Coronary artery (tissue), 2 donors: ENCODE measurements at regions not wholly inside any gene's neighbourhood (a gene's known extent, or its start where the extent isn't known, plus 50 kb on each side); places are given as distances from the start of the nearest gene placed in this dataset.
"Not testable (repeated sequence)": the region's sequence is repeated elsewhere in the genome, so short reads cannot be mapped to it uniquely, and the experiment has no call there.

Source experiments
- DNase-seq: peaks from one replicate; pipeline ENCODE4 v3.0.0-alpha.2; 2017; ENCODE audit warnings: low spot score
- H3K27ac ChIP-seq, 2 donors: fragments of 200-600 bp; sonication (generic); one replicate each; pipeline ENCODE4 v1.5.1; 2016 to 2019
- H3K4me3 ChIP-seq: fragments of 200-600 bp; sonication (generic); 2 replicates; pipeline ENCODE4 v1.5.1; 2016; ENCODE audit warnings: mild to moderate bottlenecking, moderate library complexity

DNA sequence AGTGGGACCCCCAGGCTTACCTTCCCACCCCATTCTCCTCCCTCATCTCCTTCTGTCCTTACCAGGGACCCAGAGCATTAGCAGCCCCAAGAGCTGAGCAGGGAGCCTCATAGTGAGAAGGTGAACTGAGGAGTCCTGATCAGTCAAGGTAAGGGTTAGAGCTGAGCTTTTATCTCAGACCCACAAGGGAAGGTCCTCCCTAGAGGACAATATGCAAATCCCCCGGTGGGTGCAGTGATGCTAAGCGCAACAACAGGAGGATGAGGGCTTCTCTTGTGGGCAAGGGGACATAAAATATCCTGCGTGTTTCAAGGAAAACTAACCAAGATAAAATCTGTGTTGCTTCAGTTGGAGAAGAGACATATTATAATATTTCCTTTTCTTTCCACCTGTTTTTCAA, 505.2 kb downstream of the RPIA start:
- DNase-seq = not testable (repeated sequence)

DNA sequence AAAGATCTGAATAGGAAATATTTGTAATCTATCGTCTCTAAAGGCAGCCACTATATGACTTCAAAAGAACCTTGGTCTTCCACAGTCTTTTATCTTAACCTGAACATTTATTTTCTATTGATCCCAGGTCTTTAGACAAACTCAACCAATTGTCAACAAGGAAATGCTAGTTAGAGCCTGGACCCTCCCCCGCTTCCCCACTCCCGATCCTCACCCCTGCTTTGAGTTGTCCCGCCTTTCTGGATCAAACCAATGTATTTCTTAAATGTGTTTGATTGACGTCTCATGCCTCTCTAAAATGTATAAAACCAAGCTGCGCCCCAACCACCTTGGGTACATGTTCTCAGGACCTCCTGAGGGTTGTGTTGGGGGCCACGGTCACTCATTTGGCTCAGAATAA, 506.6 kb downstream of the RPIA start:
- not testable (repeated sequence) for DNase-seq, H3K4me3 ChIP-seq, H3K27ac ChIP-seq

More for the DNA sequence above, 505.2 kb downstream of the RPIA start:
- H3K27ac ChIP-seq, H3K4me3 ChIP-seq: not testable (repeated sequence)

DNA sequence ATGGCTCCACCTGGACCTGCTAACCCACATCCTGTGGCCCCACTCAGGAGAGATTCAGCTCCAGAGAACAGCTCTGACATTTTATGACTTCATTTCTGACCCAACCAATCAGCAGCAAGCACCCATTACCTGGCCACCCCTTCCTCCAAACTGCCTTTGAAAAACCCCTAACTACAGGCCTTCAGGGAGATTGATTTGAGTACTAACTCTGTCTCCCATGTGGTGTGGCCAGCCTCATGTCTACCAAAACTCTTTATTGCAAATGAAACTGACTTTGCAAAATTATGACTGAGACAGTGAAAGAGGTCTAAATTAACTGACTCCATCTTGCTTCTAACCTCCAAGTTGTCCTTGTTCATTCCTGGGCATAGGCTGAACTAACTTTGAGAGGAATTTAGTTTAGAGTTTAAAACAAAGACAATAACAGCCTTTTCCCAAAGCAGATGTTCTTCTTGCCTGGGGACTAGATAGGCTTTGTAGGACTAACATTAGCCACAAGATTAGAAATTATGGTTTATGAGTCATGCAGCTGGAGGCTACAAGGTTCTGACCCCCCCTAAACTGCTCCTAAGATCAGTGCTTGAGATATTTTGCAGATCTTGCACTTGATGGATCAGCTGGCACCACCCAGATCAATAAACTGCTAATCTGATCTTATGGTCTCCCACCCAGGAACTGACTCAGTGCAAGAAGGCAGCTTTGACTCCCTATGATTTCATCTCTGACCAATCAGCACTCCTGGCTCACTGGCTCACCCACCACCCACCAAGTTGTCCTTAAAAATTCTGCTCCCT, 508.2 kb downstream of the RPIA start:
- not testable (repeated sequence) for H3K27ac ChIP-seq, H3K4me3 ChIP-seq, DNase-seq

DNA sequence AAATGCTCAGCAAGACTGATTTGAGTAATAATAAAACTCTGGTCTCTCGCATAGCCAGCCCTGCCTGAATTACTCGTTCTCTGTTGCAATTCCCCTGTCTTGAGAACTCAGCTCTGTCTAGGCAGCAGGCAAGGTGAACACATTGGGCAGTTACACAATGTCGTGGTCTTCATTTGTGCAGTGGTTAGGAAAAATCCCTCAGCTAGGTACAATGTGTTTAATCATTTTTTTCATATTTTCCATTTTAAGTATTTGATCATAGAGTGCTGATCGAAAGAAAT, 508.7 kb downstream of the RPIA start:
- H3K4me3 ChIP-seq, H3K27ac ChIP-seq, DNase-seq: not testable (repeated sequence)

DNA sequence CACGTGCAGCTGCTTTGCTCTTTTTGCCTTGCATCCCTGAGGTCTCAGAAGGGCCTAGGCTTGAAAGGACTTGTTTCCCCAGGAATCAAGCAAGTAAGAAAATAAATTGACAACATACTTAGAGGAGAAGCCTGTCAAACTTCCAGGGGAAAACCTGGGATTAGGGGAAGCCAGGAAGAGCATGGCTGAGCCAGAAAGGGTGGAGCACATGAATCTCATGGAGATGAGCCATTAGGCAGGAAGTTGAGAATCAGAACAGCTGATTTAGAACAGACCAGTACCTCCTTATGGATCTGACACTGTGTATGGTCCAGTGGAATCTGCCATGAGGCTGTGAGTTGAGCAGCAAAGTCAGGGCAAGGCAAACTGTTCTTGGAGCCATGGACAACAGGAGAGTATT, 511.0 kb downstream of the RPIA start:
- not testable (repeated sequence) for DNase-seq, H3K4me3 ChIP-seq, H3K27ac ChIP-seq

DNA sequence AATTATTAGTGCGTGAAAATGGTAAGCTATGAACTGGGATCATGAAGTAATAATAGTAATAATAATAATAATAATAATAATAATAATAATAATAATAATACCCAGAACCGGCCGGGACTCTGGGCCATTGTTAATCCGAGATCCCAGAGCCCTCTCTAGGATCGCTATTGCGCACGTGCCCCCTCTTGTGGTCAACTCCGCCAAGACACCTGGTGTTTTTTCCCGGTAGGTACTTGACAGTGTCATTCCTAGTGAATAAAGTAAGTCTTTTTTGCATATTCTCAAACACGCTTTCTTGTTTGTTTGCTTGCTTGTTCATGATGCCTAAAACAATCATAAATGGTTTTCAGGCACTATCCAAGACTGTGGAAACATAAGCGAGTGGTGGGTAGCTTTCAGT, 513.7 kb downstream of the RPIA start:
- DNase-seq = not testable (repeated sequence)

DNA sequence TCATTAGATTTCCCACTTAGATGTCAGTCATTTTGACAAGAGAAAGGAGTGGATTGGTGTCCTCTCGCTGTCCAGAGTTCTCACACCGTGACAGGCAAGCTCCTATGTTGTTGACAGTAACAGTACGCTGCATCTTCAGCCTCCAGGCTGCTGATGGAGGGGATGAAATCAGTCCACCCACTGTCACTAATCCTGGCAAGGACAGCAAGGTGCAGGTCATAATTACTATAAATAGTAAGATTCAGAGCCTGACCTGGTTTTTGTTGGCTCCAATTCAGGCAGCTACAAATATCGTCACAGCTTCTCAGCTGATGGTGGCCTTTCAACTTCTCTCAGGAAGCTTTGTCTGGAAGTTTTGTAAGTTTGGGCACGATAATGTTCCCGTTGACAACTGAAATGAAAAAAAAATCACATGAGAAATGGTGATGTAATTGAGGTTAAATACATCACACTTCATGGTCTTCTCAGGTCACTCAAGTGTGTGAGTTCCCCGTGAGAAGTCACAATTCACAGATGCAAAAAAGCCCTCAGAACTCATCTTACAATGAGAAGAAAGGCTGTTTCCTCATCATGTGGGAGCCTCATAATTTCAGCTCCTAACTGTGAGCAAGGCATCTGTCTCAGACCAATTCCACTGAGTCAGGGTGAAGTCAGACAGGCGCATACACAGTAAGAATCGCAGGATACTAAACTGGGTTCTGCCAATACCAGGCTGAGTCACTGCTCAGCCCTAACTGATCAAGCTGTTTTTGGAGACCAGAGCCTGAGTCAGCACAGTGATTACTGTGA, 516.9 kb downstream of the RPIA start:
- H3K4me3 ChIP-seq, DNase-seq: not testable (repeated sequence)
- peak overlapping the region; percentile 14 to 28 for H3K27ac ChIP-seq

More for the DNA sequence above, 513.7 kb downstream of the RPIA start:
- H3K27ac ChIP-seq, H3K4me3 ChIP-seq: not testable (repeated sequence)

DNA sequence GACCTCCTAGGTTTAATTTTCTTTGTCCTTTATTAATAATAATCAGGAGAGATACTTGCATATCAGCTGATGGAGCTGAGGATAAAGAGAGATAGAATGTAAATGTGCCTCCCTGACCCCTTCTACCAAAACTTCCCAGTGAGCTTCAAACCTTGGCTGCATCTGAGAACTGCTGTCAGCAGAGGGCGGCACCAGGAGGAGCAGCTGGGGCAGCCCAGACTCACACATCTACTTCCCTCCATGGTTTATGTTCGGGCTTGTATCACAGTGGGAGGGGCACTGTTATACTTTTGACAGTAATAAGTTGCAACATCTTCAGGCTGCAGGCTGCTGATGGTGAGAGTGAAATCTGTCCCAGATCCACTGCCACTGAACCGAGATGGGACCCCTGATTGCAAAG, 521.7 kb downstream of the RPIA start:
- not testable (repeated sequence) for H3K27ac ChIP-seq, DNase-seq, H3K4me3 ChIP-seq

DNA sequence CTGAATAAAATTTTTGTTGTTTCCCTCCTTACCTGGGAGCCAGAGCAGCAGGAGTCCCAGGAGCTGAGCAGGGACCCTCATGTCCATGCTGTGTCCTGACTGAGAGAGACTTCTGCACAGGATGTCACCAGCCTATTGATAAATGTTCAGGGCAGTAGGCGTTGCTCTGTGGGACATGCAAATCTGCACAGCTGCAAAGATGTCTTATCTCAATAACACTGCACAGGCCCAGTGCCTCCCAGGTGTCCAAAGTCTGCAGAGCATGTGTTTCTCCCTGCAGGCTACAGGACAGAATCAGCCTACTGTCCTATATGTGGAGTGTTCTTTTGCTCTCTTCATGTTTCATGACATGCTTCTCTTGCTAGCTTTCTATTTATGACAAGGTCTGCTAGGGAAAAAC, 522.3 kb downstream of the RPIA start:
- H3K27ac ChIP-seq, H3K4me3 ChIP-seq, DNase-seq: not testable (repeated sequence)

DNA sequence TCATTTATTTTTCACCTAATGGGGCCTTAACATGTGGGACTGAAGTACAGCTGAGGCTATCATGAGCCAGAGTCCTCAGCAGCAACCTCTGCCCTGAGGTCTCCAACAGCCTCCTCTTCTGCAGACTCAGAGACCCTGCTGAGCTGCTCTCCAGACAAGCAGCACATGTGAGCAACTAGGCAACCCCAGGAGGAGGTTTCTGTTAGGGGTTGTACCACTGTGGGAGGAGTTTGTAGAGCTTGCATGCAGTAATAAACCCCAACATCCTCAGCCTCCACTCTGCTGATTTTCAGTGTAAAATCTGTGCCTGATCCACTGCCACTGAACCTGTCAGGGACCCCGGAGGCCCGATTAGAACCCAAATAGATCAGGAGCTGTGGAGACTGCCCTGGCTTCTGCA, 530.0 kb downstream of the RPIA start:
- not testable (repeated sequence) for DNase-seq, H3K4me3 ChIP-seq, H3K27ac ChIP-seq

DNA sequence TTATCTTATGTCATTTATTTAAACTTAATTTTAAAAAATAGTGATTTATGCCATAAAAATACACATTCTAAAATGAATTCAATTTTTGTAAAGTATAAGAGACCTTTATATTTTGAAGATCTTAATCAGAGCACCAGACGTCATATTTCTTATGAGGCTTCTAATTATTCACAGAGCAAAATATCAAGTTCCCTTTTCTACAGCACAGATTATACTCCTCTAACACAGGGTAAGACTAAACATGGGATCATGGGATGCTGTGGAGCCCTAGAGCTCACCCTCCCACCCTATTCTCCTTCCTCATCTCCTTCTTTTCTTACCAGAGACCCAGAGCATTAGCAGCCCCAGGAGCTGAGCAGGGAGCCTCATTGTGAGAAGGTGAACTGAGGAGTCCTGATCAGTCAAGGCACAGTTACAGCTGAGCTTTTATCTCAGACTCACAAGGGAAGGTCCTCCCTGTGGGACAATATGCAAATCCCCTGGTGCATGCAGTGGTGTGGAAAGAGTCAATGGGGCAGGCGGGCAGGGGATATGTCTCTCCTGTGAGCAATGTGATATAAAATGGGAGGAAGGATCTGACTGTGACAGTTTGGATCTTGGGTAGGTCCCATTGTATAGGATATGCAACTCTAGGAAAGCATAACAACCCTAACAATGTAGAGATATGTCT, 530.7 kb downstream of the RPIA start:
- not testable (repeated sequence) for H3K27ac ChIP-seq, H3K4me3 ChIP-seq, DNase-seq

DNA sequence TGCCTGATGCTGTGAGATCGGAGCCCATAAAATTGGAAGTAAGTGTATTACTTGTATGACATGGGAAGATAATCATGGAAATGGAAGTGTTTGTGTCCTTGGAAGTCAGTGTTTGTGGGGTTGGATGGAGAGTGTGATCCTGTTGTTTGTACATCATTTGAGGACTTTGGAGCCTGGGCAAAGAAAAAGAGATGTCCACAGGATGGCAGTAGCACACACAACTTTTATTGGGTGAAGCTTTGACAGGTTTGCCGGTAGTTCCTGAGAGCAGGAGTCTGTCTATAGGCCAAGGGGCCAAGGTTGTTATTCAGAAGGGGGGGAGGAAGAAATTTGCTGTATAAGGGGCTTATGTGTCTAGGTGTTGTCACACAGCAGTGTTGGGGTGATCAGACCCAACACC, 533.3 kb downstream of the RPIA start:
- H3K27ac ChIP-seq, H3K4me3 ChIP-seq, DNase-seq: not testable (repeated sequence)

DNA sequence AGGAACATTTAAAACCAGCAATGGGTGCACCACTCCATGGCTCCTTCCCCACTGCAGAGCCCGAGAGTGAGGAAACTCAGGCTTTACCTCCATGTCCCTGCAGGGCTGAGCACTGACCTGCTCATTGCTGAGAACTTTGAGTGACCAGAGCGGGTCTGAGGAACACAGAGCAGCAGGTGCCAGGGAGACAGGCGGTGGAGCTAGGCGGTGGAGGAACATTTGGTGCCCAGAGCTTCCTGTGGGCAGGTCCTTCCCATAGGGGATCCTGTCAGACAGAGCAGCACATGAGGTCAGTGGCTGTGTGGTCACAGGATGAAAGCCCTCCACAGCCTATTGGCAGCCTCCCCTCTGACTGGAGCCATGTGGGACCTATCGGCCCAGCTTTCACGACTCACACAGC, 538.5 kb downstream of the RPIA start:
- not testable (repeated sequence) for DNase-seq, H3K4me3 ChIP-seq, H3K27ac ChIP-seq

DNA sequence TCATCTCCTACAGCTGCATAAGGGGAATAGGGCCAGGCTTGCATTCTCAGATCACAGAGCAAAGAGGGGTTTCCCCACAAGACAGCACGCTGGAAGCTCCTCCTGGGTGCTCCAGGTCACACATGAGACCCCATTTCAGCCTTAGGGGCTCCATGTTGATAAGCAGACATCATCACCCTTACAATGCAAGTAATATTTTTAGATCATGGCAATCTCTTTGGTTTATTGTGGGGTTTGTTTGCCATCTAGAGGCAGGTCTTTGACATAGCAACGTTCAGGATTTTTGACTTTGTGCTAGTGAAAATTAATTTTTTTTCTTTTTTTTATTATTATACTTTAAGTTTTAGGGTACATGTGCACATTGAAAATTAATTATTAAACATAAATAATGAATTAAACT, 539.8 kb downstream of the RPIA start:
- DNase-seq, H3K27ac ChIP-seq, H3K4me3 ChIP-seq: not testable (repeated sequence)

DNA sequence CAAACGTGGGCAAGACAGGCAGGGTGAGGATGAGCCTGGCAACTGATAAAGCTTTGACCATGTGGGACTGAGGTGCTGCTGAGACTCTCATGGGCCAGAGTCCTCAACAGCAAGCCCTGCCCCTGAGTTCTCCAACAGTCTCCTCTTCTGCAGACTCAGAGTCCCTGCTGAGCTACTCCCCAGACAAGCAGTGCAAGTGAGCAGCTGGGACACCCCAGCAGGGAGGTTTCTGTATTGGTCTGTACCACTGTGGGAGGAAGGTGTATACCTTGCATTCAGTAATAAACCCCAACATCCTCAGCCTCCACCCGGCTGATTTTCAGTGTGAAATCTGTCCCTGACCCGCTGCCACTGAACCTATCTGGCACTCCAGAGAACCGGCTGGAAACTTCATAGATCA, 542.5 kb downstream of the RPIA start:
- H3K4me3 ChIP-seq, H3K27ac ChIP-seq, DNase-seq: not testable (repeated sequence)

DNA sequence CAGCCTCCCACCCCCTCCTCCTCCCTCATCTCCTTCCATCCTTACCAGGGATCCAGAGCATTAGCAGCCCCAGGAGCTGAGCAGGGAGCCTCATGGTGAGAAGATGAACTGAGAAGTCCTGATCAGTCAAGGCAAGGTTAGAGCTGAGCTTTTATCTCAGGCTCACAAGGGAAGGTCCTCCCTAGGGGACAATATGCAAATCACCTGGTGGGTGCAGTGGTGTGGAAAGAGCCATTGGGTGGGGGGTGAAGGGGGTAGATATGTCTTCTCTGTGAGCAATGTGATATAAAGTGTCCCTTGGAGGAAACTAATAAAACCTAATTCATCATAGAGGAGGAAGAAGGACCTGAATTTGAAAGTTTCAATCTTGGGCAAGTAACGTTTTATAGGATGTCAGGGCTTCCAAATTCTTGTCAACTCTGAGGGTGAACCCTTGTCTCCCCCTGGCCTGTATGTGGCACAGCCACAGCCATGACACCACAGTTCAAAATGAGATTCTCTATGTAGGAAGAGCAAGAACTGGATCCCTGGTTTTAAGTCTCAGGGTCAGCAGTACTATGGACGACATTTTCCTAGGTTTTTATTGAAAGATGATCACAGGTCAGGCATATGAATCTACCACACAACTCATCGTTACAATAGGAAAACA, 543.5 kb downstream of the RPIA start:
- not testable (repeated sequence) for H3K4me3 ChIP-seq, H3K27ac ChIP-seq, DNase-seq

DNA sequence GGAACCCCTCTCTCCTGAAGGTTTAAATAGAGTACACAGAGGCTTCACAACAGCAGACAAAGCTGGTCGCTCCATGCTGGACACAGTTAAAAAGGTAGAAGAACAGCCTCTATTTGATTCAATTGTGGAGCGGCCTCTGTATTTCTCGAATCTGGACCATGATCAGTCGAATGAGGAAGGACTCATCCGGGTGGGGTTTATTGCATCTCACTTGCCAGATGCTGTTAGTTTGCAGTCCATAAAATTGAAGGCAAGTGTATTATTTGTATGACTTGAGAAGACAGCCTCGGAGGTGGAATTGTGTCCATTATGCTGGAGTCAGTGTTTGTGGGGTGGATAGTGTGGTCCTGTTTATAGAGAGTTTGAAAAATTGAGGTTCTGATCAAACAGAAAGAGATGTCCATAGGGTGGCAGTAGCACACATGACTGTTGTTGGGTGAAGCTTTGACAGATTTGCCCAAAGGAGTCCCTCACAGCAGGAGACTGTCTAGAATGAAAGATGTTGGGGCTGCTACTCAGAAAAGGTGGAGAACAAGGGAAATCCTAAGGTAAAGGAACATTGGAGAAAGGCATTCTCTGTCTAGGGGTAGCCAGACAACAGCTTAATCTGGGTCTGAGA, 545.5 kb downstream of the RPIA start:
- DNase-seq, H3K27ac ChIP-seq, H3K4me3 ChIP-seq: not testable (repeated sequence)

DNA sequence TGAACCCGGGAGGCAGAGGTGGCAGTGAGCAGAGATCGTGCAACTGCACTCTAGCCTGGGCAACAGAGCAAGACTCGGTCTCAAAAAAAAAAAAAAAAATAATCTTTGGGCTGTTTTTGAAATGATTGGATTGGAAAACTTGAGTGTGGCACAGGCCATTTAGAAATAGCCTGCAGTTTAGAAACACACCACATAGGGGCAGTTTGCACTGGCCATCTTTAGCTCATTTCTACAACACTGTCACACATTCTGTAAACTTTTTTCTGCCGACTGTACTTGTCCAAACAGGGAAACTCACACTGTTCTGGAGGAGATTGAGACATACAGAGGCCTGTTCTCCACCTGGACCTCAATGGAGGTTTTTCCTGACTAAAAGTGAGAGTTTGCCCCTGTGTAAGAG, 546.3 kb downstream of the RPIA start:
- not testable (repeated sequence) for H3K27ac ChIP-seq, DNase-seq, H3K4me3 ChIP-seq
